ENCODE measurements at regions not wholly inside any gene's neighbourhood (a gene's known extent, or its start where the extent isn't known, plus 50 kb on each side); places are given as distances from the start of the nearest gene placed in this dataset.

- TF ChIP-seq, protein P1, sequence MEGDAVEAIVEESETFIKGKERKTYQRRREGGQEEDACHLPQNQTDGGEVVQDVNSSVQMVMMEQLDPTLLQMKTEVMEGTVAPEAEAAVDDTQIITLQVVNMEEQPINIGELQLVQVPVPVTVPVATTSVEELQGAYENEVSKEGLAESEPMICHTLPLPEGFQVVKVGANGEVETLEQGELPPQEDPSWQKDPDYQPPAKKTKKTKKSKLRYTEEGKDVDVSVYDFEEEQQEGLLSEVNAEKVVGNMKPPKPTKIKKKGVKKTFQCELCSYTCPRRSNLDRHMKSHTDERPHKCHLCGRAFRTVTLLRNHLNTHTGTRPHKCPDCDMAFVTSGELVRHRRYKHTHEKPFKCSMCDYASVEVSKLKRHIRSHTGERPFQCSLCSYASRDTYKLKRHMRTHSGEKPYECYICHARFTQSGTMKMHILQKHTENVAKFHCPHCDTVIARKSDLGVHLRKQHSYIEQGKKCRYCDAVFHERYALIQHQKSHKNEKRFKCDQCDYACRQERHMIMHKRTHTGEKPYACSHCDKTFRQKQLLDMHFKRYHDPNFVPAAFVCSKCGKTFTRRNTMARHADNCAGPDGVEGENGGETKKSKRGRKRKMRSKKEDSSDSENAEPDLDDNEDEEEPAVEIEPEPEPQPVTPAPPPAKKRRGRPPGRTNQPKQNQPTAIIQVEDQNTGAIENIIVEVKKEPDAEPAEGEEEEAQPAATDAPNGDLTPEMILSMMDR (IDR thresholded peaks at IDR 0.05; ENCODE audit: insufficient read depth, low read length, poor library complexity, severe bottlenecking), result no peak
- no peaks in the 10 kb centered on the region for H3K27me3 ChIP-seq (replicated peaks; ENCODE audit: control insufficient read depth, insufficient read depth, low read length)
- H3K4me3 ChIP-seq (replicated peaks; ENCODE audit: low read depth, low read length), result no peak overlapping the region
- no peaks in the 10 kb centered on the region for H3K36me3 ChIP-seq (ENCODE audit: control insufficient read depth, insufficient read depth, low read length)
- DNase-seq (ENCODE audit: extremely low read depth, insufficient read length), result no peak
These were observed 1098.7 kb downstream of the BCL11B start for GRCh38 chr14:98173305-98173704.

GRCh38 chr14:98174041-98174440 lies 1098.0 kb downstream of the BCL11B start:
- Histone ChIP-seq H3K4me3 (replicated peaks; ENCODE audit: low read depth, low read length) (no peak overlapping the region), H3K27me3 (replicated peaks; ENCODE audit: control insufficient read depth, insufficient read depth, low read length) (no peaks in the 10 kb centered on the region), H3K36me3 (ENCODE audit: control insufficient read depth, insufficient read depth, low read length) (no peaks in the 10 kb centered on the region)
- no peak for DNase-seq (ENCODE audit: extremely low read depth, insufficient read length)
- TF ChIP-seq, protein P1 (IDR thresholded peaks at IDR 0.05; ENCODE audit: insufficient read depth, low read length, poor library complexity, severe bottlenecking), result no peak

DNA sequence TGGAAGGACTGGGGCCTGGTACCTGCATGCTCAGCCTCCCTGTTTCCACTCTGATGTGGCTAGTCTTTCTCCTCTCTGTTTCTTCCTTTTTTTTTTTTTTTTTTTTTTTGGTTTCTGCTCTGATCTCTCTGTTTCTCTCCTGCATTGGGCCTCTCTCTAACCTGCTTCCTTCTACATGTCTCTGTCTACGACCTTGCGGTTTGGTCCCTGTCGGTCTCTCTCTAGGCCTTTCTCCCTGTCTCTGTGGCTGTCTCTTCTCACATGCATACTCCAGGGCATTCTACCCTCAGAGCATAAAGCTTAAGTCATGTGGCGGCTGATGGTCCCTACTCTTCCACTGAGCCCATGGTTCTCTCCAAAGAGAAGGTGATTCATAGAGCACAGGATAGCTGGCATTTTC lies 1096.6 kb downstream of the BCL11B start:
- TF ChIP-seq, protein P1 (IDR thresholded peaks at IDR 0.05; ENCODE audit: insufficient read depth, low read length, poor library complexity, severe bottlenecking), result no peak
- H3K27me3 ChIP-seq (replicated peaks; ENCODE audit: control insufficient read depth, insufficient read depth, low read length), result no peaks in the 10 kb centered on the region
- no peak overlapping the region for H3K4me3 ChIP-seq (replicated peaks; ENCODE audit: low read depth, low read length)
- H3K36me3 ChIP-seq (ENCODE audit: control insufficient read depth, insufficient read depth, low read length), result no peaks in the 10 kb centered on the region
- DNase-seq (ENCODE audit: extremely low read depth, insufficient read length), result no peak

DNA sequence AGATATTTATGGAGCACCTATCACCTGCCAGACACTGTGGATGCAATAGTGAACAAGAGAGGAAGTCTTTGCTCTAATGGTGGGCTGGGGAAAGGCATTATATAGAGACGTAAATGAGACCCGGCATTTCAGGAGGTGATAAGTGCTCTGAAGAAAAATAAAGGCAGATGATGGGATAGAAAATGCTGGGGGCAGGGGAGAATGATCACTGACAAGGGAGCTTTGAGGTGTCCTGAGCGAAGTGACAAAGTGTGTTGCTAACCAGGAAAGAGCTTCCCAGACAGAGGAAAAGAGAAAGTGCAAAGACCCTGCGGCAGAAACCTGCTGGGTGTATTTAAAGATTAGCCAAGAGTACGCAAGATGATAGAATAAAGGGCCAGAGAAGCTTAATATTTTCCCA lies 1096.1 kb downstream of the BCL11B start:
- no peak overlapping the region for H3K4me3 ChIP-seq (replicated peaks; ENCODE audit: low read depth, low read length)
- no peaks in the 10 kb centered on the region for H3K36me3 ChIP-seq (ENCODE audit: control insufficient read depth, insufficient read depth, low read length)
- DNase-seq (ENCODE audit: extremely low read depth, insufficient read length), result no peak
- no peaks in the 10 kb centered on the region for H3K27me3 ChIP-seq (replicated peaks; ENCODE audit: control insufficient read depth, insufficient read depth, low read length)
- TF ChIP-seq, protein P1 (IDR thresholded peaks at IDR 0.05; ENCODE audit: insufficient read depth, low read length, poor library complexity, severe bottlenecking), result no peak

- no peak for DNase-seq (ENCODE audit: extremely low read depth, insufficient read length)
- TF ChIP-seq, protein P1 (IDR thresholded peaks at IDR 0.05; ENCODE audit: insufficient read depth, low read length, poor library complexity, severe bottlenecking), result no peak
- Histone ChIP-seq H3K27me3 (replicated peaks; ENCODE audit: control insufficient read depth, insufficient read depth, low read length) (no peaks in the 10 kb centered on the region), H3K36me3 (ENCODE audit: control insufficient read depth, insufficient read depth, low read length) (no peaks in the 10 kb centered on the region), H3K4me3 (replicated peaks; ENCODE audit: low read depth, low read length) (no peak overlapping the region)
These were observed 1095.1 kb downstream of the BCL11B start for GRCh38 chr14:98176892-98177291.

DNA sequence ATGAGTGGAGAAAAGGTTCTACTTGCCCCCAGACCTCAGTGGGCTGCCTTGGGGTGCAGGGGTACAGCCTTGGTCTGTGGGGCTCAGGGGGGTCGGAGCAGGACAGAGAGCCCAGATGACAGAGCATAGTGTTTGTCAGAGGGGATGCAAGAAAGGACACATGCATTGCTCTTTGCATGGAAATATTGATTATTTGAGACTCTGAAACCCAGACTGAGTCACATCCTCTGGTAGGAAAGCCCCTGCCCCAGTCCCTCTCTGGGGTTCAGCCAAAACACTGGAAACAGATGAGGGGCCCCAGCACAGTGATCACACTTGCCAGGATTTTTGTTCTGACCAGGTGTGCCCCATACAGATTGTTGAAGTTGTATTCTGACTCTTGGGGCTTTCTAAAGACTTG lies 1094.4 kb downstream of the BCL11B start:
- no peaks in the 10 kb centered on the region for H3K27me3 ChIP-seq (replicated peaks; ENCODE audit: control insufficient read depth, insufficient read depth, low read length)
- H3K36me3 ChIP-seq (ENCODE audit: control insufficient read depth, insufficient read depth, low read length), result no peaks in the 10 kb centered on the region
- DNase-seq (ENCODE audit: extremely low read depth, insufficient read length), result no peak
- no peak overlapping the region for H3K4me3 ChIP-seq (replicated peaks; ENCODE audit: low read depth, low read length)
- TF ChIP-seq, protein P1 (IDR thresholded peaks at IDR 0.05; ENCODE audit: insufficient read depth, low read length, poor library complexity, severe bottlenecking), result no peak

Data from GM06990 (cell line).